MCF 10A (cell line): ENCODE measurements at regions not wholly inside any gene's neighbourhood (a gene's known extent, or its start where the extent isn't known, plus 50 kb on each side); places are given as distances from the start of the nearest gene placed in this dataset.

Experiments used
- BruUV-seq: library from RNA; stranded (reverse); fragments of 400-500 nt; replicated peaks from 2 replicates; lab custom pipeline; 2021; lab: Mats Ljungman, UMichigan
- CTCF ChIA-PET: fragments of 300-600 bp; sonication (Branson Sonifier 250); formaldehyde crosslinking; extraction: SDS; loops from one replicate; lab custom pipeline; 2021; ENCODE audit warnings: antibody characterized with exemption, inconsistent platforms; lab: Yijun Ruan, JAX
- POLR2A ChIA-PET: fragments of 300-600, 350-650 bp; sonication (Branson Sonifier 250); formaldehyde crosslinking; extraction: SDS; loops from one replicate; lab custom pipeline; 2020; ENCODE audit warnings: antibody characterized with exemption, inconsistent platforms; lab: Yijun Ruan, JAX
- DNase-seq: peaks from one replicate; pipeline ENCODE4 v3.0.0-alpha.2; 2018; ENCODE audit not compliant: unreplicated experiment
- H3K27ac Mint-ChIP-seq: one replicate; pipeline ENCODE4 v1.8.0; 2022; ENCODE audit warnings: mild to moderate bottlenecking, low read depth, mixed read lengths; ENCODE audit not compliant: unreplicated experiment
- H3K27me3 Mint-ChIP-seq: one replicate; pipeline ENCODE4 v1.8.0; 2022; ENCODE audit warnings: mixed read lengths; ENCODE audit not compliant: insufficient read depth, unreplicated experiment
- H3K36me3 Mint-ChIP-seq: one replicate; pipeline ENCODE4 v1.8.0; 2022; ENCODE audit warnings: mild to moderate bottlenecking, moderate library complexity, mixed read lengths; ENCODE audit not compliant: insufficient read depth, unreplicated experiment
- H3K4me1 Mint-ChIP-seq: one replicate; pipeline ENCODE4 v1.8.0; 2022; ENCODE audit warnings: mixed read lengths; ENCODE audit not compliant: insufficient read depth, unreplicated experiment
- H3K4me3 Mint-ChIP-seq: one replicate; pipeline ENCODE4 v1.8.0; 2022; ENCODE audit warnings: mild to moderate bottlenecking, moderate library complexity, mixed read lengths; ENCODE audit not compliant: unreplicated experiment
- H3K9me3 Mint-ChIP-seq: one replicate; pipeline ENCODE4 v1.8.0; 2022; ENCODE audit warnings: mixed read lengths; ENCODE audit not compliant: unreplicated experiment
- intact Hi-C: fragments of 100-400 bp; cut with micrococcal nuclease; formaldehyde crosslinking; loops from 2 replicates; pipeline ENCODE4 v1.14.1; 2022
- TF ChIP-seq, protein P1 (sequence below): fragments of 200-600 bp; IDR thresholded peaks from one replicate; pipeline ENCODE4 v1.8.0; 2022; ENCODE audit warnings: antibody characterized with exemption, mild to moderate bottlenecking; ENCODE audit not compliant: unreplicated experiment

DNA sequence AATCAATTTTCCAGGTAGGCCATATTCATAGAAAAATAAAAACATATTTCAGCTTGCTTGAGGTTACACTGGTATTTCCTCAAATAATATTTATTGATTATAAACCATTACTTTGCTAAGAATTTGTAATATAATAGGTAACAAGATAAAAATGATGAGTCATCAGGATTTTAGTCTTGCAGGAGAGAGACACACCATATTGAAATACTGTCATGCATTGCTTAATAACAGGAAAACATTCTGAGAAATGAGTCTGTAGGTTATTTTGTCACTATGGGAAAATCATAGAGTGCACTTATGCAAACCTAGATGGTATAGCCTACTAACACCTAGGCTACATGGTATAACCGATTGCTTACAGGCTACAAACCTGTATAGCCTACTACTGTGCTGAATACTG, 990.5 kb downstream of the OTOL1 start:
- POLR2A ChIA-PET, result interaction anchor here (0.7 kb wide), 1 partner anchor 30 kb away, joined by 3 read pairs; no protein-coding TSS in a partner anchor
- no TSS peak for BruUV-seq
- CTCF ChIA-PET, result interaction anchor here (0.6 to 0.9 kb wide), 2 partner anchors 191 to 350 kb away, joined by 3 to 4 read pairs; no protein-coding TSS in a partner anchor

DNA sequence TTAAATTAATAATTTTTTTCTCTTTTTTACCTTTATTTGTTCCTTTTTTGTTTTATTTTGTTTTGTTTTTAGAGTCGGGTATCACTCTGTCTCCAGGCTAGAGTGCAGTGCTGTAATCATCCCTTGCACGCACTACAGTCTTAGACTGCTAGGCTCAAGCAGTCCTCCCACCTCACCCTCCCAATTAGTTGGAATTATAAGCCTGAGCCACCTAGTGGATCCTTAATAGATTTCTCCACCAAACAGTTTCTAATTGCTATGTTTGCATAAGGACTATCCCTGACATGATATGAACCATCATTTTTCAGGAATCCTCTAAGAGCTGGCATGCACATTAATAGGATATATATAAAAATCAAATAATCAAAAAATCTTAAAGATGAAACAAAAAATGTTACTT, 993.2 kb downstream of the OTOL1 start:
- Mint-ChIP-seq H3K9me3 (no peaks in the 10 kb centered on the region), H3K27ac (no peak overlapping the region), H3K27me3 (no peaks in the 10 kb centered on the region), H3K4me3 (no peak overlapping the region), H3K4me1 (peaks cover 18% of the 10 kb centered on the region), H3K36me3 (no peaks in the 10 kb centered on the region)
- intact Hi-C loops, result no loop called here
- TF ChIP-seq, protein P1, sequence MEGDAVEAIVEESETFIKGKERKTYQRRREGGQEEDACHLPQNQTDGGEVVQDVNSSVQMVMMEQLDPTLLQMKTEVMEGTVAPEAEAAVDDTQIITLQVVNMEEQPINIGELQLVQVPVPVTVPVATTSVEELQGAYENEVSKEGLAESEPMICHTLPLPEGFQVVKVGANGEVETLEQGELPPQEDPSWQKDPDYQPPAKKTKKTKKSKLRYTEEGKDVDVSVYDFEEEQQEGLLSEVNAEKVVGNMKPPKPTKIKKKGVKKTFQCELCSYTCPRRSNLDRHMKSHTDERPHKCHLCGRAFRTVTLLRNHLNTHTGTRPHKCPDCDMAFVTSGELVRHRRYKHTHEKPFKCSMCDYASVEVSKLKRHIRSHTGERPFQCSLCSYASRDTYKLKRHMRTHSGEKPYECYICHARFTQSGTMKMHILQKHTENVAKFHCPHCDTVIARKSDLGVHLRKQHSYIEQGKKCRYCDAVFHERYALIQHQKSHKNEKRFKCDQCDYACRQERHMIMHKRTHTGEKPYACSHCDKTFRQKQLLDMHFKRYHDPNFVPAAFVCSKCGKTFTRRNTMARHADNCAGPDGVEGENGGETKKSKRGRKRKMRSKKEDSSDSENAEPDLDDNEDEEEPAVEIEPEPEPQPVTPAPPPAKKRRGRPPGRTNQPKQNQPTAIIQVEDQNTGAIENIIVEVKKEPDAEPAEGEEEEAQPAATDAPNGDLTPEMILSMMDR, result no peak
- no TSS peak for BruUV-seq
- no peak for DNase-seq
- ChIA-PET POLR2A (no interaction called here), CTCF (no interaction called here)

More for the DNA sequence above, 990.5 kb downstream of the OTOL1 start:
- TF ChIP-seq, protein P1, result no peak
- Mint-ChIP-seq H3K27ac (no peak overlapping the region), H3K9me3 (no peaks in the 10 kb centered on the region), H3K36me3 (no peaks in the 10 kb centered on the region), H3K27me3 (no peaks in the 10 kb centered on the region), H3K4me3 (no peak overlapping the region), H3K4me1 (peaks cover 10% of the 10 kb centered on the region)
- intact Hi-C loops, result no loop called here
- DNase-seq, result peak; percentile 25

DNA sequence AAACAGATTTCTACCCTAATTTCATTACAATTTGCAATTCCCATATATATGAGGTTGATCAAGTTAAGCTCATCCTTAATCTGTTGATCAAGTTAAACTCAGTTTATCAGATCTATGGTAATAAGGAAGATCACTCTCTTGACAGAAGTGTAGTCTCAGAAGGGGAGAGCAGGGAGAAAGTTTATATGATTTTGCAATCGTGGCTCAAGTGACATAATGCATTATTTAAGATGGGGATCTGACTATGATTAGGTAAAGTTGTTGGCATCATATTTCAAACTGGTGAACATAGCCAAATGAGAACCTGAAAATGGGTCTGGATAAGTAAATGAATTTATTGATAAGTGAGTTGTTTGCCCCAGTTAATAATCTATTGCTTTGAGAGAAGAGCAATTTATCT, 995.3 kb downstream of the OTOL1 start:
- no TSS peak for BruUV-seq
- H3K9me3 Mint-ChIP-seq, result peaks cover 8% of the 10 kb centered on the region
- TF ChIP-seq, protein P1, result no peak
- H3K36me3 Mint-ChIP-seq, result no peaks in the 10 kb centered on the region
- ChIA-PET POLR2A (interaction anchor here (0.6 kb wide), 2 partner anchors 154 to 582 kb away, joined by 3 read pairs; no protein-coding TSS in a partner anchor), CTCF (no interaction called here)
- peaks cover 18% of the 10 kb centered on the region for H3K4me1 Mint-ChIP-seq
- H3K4me3 Mint-ChIP-seq, result no peak overlapping the region
- no peaks in the 10 kb centered on the region for H3K27me3 Mint-ChIP-seq
- H3K27ac Mint-ChIP-seq, result no peak overlapping the region
- intact Hi-C loops, result no loop called here
- DNase-seq, result peak; percentile 42

DNA sequence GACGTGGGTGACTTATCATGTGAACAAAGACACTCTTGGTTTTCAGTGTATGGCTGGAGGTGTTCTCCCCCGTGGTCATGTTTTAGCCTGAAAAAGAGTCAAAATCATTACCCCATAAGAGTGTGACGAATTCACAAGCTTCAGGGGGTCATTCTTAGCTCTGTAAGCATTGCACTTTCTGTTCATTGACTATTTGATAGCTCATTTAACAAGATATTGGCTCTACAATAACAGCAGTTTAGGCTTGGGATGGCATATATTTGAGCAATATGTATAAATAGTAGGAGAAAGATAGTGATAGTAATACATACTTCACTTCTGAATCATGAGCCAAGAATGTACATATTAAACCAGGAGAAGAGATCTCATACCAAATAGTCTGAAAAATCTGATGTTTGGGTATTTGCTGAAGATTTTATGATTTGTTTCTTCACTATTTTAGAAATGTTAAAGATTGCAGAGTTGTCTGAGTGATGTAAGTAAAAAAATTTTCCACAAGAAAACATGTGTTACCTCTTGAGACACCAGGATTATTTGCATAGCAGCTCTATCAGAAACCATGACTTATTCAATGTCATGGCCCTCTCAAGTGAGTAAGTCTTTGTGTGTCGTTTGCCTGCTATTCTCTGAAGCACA, 996.0 kb downstream of the OTOL1 start:
- Mint-ChIP-seq H3K4me1 (peaks cover 18% of the 10 kb centered on the region), H3K9me3 (peaks cover 9% of the 10 kb centered on the region), H3K27ac (no peak overlapping the region), H3K36me3 (no peaks in the 10 kb centered on the region), H3K4me3 (no peak overlapping the region), H3K27me3 (no peaks in the 10 kb centered on the region)
- intact Hi-C loops, result no loop called here
- peak; percentile 22 for DNase-seq
- TF ChIP-seq, protein P1, result no peak
- ChIA-PET POLR2A (no interaction called here), CTCF (no interaction called here)
- BruUV-seq, result no TSS peak
